ENCODE measurements at regions not wholly inside any gene's neighbourhood (a gene's known extent, or its start where the extent isn't known, plus 50 kb on each side); places are given as distances from the start of the nearest gene placed in this dataset.
"Not testable (repeated sequence)": the region's sequence is repeated elsewhere in the genome, so short reads cannot be mapped to it uniquely, and the experiment has no call there.

DNA sequence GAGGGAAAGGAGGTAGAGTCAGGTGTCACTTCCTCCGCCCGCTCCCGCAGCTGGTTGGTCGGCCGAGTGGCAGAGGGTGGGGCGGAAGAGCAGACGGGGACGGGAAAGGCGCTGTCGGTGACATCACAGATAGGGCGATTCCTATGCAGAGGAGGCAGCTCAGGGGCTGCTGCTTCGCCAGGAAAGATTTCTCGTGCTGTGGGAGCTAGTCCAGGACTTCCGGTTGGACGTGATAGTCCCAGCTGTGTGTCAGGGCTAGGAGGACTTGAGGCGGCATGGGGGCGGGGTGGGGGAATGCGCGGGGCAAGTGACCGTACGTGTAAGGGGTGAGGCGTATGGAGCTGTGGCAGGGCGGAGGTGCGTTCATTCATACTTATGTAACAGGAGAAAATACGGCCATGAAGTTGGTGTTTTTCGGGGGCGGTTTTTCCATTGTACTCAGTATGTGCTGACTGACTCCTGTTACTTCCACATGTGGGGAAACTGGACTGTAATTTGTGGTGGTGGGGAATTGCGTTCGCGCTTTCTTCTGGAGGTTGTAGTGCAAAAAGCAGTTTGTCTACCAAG lies 60.1 kb upstream of the NBPF8 start:
- TF ChIP-seq, protein P1, sequence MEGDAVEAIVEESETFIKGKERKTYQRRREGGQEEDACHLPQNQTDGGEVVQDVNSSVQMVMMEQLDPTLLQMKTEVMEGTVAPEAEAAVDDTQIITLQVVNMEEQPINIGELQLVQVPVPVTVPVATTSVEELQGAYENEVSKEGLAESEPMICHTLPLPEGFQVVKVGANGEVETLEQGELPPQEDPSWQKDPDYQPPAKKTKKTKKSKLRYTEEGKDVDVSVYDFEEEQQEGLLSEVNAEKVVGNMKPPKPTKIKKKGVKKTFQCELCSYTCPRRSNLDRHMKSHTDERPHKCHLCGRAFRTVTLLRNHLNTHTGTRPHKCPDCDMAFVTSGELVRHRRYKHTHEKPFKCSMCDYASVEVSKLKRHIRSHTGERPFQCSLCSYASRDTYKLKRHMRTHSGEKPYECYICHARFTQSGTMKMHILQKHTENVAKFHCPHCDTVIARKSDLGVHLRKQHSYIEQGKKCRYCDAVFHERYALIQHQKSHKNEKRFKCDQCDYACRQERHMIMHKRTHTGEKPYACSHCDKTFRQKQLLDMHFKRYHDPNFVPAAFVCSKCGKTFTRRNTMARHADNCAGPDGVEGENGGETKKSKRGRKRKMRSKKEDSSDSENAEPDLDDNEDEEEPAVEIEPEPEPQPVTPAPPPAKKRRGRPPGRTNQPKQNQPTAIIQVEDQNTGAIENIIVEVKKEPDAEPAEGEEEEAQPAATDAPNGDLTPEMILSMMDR (IDR thresholded peaks at IDR 0.05) = not testable (repeated sequence)
- not testable (repeated sequence) for TF ChIP-seq EZH2 (IDR thresholded peaks at IDR 0.05; ENCODE audit: borderline replicate concordance, insufficient read depth, low read depth, low read length, poor library complexity, severe bottlenecking)

All from B cell (primary cell).